NCI-H1930 (cell line): ENCODE measurements at regions not wholly inside any gene's neighbourhood (a gene's known extent, or its start where the extent isn't known, plus 50 kb on each side); places are given as distances from the start of the nearest gene placed in this dataset.
A peak's percentile ranks its signal among the peaks of the same experiment; 100 is the strongest.

Experiments used
- DNase-seq, 2 experiments: peaks; one replicate each; lab custom pipeline; 2025; lab: John Stamatoyannopoulos, UW

DNA sequence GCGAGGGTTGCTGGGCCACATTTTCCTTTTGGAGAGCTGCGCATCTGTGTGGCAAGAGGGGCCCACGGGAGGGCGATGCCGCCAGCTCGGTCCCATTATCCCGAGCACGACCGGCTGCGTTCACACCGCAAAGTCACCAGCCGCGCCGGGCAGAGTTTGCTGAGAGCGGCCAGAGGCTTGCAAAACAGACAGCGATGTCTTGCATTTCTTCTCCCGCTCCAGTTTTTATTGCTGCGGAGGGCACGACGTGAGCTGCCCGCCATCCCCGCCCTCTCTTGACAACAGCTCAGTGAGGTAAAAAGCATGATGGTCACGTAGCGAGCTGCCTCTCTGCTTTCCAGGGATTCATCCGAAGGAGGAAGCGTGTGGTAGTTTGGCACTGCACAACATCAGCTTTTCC lies 102.1 kb upstream of the TENM3 start:
- DNase-seq, result no peak

DNA sequence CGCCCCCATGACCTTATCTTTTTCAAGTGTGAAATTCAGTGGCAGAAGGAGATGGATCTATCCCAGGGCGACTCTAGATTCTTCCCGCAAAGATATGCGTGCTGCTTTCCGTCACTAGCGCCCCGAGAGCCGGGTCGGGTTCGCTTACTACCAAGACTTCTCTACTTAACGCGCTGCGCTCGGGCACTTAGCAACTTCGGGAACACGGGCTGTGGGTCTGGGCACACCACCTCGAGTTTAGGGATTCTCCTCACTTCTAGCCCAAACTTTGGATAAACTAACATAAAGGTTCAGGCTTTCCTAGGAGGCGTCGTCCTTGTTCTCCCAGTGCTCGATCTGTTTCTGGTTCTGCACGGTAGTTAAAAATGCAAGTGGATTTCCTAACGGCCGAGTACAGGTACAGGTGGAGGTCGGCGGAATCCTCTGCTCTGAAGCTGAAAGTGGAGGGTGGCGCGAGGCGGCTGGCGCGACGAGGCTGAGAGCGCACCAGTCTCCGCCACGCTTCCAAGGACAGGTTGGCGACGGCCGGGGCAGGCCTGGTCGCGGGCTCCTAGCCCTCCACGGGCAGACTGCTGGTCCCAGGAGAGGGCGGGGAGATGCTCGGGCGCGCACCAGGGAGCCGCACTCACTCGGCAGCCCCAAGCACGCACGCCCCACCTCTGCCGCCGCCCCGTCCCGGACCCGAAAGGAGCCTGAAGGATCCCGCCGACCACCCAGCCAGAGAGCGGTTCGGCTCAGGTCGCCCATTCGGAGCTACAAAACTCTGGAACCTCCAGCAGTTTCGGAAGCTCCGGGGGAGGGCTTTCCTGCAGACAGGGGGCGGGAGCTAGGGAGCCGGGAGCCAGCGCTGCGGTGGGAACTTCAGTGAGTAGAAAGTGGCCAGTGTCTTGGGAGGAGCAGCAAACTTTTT lies 100.8 kb upstream of the TENM3 start:
- DNase-seq, result no peak

DNA sequence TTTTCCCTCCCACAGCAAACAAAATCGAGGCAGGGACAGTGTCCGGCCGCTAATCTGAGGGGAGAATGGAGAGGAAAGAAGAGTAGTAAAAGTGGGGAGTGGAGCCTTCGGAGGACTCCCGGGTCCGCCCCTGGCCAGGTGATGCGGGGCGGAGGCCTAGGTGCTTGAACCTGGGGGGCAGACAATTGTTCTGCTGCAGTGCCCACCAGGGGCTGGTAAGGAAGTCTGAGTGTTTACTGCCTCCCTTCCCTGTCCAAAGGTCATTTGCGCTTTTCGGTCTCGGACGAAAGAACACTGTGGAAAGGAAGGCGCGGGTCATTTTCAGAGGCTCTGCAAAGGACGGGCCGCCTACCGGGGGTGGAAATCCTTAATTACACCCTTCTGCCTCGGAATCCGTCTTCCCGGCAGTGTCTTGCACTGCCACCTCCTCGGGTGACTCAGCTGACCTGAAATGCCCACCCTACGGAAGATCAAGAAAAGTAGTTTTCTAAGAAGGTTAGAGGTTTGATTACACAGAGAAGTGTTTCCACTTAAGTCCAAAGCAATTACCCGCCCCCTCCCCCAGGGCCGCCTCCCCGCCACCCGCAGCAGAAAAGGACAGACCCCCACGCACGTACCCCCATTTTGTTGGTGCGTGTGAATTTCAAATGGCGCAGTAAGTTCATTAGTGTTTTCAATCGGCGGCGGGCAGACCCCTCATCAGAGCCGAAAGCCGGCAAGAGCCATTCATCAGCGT lies 99.9 kb upstream of the TENM3 start:
- no peak for DNase-seq

DNA sequence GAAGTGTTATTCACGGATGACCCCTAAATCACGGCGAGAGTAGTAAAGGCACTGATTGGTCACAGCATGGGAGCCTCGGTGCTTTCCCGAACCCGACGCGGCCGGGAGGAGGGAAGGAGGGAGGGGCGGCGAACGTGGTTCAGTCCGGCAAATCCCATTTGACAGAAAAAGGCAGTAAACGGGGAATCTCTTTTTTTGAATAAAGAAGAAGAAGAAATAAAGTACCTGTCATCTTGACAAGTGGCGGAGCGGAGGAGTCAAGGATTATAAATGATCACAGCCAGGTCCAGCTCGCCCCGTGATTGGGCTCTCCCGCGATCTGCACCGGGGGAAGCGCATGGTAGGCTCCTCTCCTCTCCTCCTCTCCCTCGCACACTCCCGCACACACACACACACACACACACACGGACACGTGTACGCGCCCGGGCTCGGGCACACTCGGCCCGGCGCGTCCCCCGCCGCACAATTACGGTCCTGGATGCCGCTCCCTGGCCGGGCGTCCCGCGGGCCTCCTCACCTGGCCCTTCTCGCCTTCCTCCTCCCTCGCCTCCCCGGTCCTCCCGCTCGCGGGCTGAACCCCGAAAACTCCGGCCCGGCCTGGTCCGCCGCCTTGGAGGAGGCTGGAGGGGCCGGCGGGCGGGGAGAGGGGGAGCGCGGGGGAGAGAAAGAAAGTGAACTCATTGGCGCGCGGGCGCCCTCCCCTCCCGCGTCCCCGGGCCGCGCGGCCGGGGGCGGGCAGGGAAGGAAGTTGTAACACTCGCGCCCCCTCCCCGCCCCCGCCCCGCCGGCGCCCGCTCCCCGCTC lies 99.2 kb upstream of the TENM3 start:
- peak; percentile 35 for DNase-seq

DNA sequence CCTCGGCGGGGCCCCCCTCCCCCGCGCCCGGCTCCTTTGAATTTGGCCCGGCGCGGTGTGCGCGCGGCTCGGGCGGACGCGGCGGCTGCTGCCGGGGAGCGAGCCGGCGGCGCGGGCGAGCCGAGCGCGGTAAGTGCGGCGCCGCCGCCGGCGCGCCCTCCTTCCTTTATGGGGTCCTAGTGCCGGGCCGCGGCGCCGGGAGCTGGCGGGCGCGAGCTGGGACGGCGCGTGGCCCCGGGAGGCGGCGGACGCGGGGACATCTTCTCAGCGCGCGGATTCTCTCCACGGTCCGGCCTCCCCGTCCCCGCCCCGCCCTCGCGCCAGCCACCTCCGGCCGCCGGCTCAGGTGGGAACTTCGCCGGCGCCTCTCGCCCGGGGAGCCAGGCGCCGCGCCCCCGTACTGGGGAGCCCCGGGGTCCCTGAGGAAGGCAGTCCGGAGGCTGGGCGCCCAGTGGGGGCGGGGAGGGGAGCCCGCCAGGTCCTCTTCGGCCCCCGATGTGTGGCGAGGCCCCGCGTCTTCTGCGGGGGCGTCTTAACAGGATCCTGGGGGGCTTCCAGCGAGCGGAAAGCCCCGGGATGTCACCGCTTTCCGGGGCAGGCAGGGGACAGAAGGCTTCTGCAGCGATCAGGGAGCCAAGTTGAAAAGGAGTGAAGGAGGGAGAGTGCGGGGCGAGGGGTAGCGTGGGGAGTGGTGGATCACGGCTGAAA lies 98.4 kb upstream of the TENM3 start:
- DNase-seq, result peak in 1 of 2 experiments; percentile 35

DNA sequence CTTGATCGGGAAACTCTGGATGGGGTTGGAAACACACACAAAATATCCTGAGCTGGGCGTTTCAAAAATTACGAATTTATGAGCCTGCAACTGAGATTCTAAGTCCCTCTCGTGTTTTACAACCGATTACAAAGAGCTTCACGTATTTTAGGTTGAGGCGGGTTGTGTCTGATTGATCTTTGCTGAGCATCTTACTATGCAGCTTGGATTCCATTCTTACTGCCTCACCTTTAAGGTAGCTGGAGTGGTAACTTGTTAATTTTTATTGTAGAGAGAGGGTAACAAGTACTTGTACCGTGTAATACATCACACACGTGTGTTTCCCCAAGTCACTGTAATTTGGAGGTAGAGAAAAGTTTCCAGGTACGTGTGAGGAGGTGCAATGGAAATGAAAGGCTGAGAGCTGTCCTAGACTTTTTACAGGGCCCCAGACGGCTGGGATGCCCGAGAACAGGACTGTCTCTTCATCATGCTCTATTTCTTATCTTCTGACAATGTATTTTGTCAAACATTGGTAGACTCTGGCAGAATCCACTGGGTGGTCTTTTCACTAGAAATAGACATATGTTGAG lies 97.8 kb upstream of the TENM3 start:
- DNase-seq, result no peak

DNA sequence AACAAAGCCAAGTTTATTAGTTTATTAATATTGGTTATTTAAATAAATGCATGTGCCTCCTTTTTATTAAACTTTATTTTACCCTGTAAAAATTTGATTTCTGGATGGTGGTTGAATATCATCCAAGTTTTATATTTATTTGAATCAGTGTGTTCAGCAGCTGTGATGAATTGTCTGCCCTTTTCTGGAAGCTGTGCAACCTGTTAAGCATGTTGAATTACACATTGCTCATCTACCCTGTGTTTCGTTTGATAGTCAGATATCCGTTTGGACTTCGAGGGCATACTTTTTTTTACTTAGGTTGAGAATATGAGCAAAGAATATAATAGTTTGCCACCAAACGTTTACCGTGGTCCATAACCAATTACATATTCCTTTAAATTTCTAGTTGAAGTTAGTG lies 95.8 kb upstream of the TENM3 start:
- DNase-seq, result no peak

DNA sequence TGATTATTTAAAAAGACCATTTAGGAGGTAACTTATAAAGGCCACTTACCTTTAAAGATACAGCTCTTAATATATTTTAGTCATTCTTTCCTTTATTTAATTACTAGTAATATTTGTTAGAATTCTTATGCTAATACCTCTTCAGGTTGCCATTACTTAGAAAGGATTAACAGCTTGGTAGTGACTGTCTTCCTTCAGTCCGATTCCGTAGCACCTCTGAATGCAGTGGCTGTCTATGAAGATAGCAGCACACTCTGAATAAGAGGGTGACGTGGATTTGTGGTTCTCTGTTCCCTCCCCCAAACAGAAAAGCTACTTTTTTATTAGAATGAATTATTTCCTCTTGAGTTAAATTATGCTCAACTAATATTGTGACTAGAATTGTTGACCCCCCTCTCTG lies 92.6 kb upstream of the TENM3 start:
- no peak for DNase-seq

DNA sequence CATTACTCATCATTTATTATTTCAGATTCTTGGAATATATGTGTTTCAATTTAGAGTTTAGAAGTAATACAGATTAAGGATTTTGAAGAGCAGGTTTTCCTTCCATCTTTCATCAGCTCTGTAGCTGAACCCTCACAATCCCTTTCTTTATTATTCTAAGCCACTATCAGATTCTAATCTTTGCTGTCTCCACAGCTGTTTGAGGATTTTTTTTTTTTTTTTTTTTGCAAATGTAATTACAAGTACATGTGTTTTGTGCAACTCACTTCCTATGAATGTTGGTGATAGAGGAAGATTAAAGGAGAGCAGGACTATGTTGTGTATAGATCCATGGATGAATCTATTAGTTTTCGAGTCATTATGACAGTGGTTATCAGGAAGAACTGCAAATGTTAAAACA lies 87.4 kb upstream of the TENM3 start:
- DNase-seq, result no peak

DNA sequence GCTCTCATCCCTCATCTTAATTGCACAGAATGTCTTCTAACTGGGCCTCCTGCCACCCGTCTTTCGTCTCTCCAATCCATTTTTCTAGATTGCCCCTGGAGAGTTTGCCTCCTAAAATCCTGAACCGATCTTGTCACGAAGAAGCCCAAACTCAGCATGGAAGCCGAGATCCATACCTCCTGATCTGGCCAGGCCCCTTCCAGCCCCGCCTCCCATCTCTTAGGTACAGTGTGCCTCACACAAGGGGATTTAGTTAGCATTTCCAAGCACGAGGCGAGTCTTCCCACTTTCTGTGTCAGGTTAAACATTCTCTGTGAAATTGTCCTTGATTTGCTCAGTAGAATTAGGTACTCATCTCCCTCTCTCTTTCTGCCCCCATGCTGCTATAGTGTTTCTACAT lies 80.0 kb upstream of the TENM3 start:
- DNase-seq, result no peak

DNA sequence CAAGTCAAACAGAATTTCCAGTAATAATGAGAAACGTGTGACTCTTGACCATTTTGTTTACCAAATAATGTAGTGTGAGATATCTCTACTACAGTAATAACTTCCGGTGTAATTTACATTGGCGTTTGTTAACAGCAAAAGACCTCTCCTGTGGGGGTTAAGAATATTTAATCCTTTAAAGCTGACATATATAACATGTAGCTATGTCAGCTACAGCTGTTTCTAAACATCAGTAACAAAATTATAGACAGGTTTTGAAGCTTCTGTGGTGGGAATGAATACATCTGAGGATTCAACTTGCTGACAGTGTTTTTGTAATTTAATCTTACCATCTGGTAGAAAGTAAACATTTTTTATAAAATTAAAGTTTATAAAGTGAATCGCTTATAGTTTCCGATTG lies 73.6 kb upstream of the TENM3 start:
- DNase-seq, result no peak

DNA sequence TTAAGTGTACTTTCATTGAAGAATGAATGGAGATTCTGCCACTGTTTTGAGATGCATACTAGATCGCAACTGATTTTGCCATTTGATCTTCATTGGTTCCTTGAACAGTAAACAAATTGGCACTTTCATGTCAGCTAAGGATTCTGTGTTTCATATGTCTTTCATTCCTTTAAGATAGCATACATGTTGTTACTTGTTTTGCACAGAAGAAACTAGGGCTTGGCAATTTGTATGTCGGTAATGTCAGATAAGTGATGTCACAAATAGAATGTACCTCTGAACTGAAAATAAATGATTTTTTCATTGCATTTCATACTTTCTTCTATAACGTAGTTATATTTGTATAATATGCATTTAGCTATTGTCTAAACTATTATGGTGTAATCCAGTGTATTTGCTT lies 73.2 kb upstream of the TENM3 start:
- no peak for DNase-seq

DNA sequence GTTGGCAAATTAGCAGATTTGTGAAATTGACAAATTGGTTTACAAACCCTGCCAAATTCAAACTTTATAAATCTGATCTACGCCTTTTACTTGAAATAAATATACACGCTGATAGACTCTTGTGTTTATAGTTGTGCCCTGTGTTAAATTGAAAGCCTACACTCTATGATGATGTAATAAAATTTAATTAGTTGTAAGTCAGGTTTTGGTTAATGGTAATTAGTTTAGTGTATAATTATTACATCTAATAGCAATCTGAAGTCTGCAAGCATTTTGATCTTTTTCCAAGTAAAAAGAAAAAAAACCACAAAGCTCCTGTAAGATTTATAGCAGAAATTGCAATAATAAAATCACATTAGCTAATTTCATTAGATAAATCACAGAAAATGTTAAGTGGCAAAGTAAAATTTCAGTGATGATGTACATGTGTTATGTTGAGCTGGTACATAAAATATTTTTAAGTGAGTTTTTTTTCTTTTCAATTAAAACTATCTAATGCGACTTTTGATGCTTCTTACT lies 72.7 kb upstream of the TENM3 start:
- DNase-seq, result no peak

DNA sequence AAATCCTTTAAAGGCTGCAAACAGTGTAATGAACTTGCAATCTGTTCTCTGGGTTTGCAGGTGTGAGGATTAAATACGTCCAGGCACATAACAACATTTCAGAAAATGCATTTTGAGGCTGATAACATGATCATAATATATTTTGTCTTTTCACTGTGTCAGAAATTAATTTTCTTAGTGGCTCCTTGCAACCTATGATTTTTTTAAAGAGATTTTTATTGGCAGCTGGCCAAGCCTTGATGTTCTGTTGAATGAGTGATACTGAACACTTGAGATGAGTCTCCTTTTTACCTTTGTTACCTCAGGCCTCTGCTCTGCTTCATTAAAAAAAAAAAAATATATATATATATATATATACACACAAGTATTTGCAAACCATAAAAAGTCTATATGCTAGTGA lies 68.2 kb upstream of the TENM3 start:
- no peak for DNase-seq

DNA sequence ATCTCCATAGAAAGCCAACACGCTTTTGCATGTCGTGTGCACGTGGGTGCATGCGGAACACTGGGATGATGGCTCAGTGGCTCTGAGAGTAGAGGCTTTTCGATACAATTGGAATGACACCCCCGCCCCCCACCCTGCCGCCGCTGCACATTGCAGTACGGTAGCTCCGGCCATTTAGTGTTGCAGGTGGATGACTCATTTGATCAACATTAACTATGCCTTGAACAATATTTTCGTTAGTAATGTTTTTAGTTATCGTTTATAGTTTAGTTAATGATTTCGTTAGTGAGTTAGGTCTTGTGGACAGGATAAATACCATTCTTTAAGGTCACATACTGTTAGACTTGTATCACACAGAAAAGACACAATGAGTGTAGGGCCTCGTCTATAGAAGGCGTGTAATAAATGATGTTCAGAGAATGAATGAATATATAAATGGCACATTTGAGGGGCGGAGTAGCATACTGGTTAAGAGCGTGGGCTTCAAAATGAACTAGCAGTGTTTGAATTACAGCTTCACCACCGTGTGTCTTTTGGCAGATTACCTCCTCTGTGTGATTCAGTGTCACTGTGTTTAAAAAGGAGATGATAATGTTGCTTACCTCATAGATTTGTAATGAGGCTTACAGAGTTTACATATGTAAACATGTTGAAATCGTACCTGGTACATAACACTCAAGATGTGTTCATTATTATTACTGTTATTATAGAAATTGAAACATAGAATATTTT lies 67.2 kb upstream of the TENM3 start:
- DNase-seq, result no peak

DNA sequence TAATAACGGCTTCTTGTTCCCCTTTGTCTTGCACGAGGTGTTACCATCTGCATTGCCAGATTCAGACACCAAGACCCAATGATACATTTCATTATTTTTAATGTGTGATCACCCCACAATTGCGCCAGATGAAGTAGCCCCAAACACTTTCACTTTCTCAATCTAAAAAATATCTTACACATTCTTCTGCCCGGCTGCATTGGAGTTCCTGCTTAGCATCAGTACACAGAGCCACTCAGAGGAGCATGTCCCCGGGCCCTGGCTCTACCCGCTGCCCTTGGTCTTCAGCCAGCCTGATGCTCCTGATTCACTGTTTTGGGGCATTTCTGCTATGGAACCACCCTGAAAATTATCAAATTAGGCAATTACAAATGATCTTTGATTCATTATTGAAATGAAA lies 66.0 kb upstream of the TENM3 start:
- no peak for DNase-seq

DNA sequence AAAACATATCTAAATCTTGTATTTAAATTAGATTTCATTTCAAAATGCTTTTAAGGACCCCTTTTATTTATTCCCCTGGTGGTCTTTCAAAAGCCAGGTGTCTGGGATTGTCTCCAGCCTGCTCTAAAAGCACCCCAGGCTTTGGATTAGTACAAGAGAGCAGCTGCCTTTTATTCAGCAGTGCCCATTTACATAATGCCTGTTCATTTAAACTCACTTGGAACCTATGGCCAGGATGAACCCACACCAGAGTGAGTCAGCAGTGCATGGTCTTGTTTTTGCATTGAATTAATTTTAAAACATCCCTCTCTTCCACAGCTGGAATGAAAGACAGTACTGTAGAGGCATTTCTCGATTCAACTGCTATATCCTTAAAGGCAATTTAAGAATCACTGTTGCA lies 64.1 kb upstream of the TENM3 start:
- peak; percentile 19 to 69 for DNase-seq

DNA sequence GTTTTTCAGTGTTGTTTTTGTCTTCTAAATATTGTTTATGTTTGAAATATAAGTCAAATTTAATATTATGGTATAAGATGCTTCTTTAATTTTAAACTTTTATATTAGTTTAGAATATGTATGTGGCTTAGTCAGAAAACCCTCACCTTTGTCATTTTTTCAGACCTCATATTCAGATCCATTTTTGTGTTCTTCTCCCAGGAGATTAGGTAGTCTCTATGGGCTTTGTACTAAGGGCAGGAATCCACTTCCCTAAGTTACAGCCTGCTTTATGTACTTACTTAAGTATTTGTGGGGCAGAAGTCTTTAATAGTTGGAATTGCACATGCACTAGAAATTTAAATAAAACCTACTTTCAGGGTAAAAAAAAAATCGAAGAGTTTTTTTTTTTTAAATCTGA lies 63.5 kb upstream of the TENM3 start:
- DNase-seq, result no peak

DNA sequence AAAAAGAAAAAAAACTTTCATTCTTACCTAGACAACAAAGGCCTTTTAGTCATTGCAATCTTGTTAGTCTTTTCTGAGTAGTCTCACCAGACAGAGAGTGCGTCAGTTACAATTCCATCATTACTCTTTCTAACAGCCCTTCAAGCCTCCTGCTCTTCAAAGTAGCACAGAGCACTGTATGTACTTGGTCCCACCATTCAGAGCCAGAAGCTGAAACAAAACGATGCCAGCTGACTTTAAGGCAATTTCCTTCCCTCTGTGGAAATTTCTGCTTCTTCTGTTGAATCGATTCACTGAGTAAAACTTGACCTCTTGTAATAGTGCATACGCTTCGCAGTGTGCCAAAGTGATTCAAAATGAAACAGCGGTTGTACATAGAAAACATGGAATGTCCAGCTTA lies 57.7 kb upstream of the TENM3 start:
- DNase-seq, result no peak

DNA sequence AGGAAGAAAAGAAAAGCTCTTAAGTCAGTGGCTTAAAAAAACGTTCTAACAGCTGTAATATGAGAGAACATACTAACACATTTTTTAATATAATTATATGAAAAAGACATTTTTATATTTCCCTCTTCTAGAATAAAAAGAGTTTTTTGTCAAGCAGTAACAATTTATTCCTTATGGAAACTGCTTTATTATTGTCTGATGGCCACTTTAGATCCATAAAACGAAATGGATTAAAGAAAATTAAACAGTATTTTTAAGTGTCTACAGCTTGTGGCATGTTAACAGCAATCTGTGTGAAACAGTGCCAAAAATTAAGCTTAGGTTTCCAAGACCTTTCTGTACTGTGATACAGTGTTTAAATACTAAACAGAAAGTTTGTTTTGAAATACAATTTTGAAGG lies 55.5 kb upstream of the TENM3 start:
- no peak for DNase-seq

DNA sequence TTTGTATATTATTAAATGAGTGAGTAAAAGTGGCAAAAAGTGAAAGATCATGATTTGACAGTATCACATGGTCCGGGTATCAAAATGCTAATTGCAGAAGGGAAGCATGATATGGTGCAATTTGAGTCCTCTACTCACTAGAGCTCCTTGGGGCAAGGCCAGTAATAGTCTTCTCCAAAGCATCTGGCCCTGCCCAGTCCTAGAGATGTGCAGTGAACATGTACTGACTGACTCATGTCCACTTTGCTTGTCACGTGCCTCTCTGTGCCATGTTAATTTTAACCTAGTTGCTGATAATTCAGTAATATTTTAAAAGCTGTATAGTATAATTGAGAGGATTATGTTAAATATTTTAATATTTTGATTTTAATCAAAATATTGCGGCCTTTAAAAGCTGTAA lies 54.6 kb upstream of the TENM3 start:
- no peak for DNase-seq
